H1 (cell line): ENCODE measurements at regions not wholly inside any gene's neighbourhood (a gene's known extent, or its start where the extent isn't known, plus 50 kb on each side); places are given as distances from the start of the nearest gene placed in this dataset.

Source experiments
- CBX8 ChIP-seq: fragments of 300-800, 300-1000 bp; sonication (generic); IDR thresholded peaks from 2 replicates; pipeline ENCODE4 v1.7.1; 2016; ENCODE audit warnings: low read depth, low read length, borderline replicate concordance
- CTBP2 ChIP-seq: IDR thresholded peaks from 2 replicates; pipeline ENCODE4 v1.7.0; 2011; ENCODE audit warnings: borderline replicate concordance, mild to moderate bottlenecking, moderate library complexity, mixed read lengths, low read length; ENCODE audit not compliant: insufficient read depth, insufficient read length
- JUND ChIP-seq: IDR thresholded peaks from 2 replicates; pipeline ENCODE4 v1.6.1; 2011; ENCODE audit warnings: mild to moderate bottlenecking, improper control_type of control experiment, low read length
- KDM1A ChIP-seq: fragments of 200-600, 300-600 bp; sonication (generic); IDR thresholded peaks from 2 replicates; pipeline ENCODE4 v1.7.1; 2016; ENCODE audit warnings: mild to moderate bottlenecking, low read length, borderline replicate concordance
- POLR2AphosphoS5 ChIP-seq: IDR thresholded peaks from 2 replicates; pipeline ENCODE4 v1.6.1; 2011; ENCODE audit warnings: low read depth, low read length
- RBBP5 ChIP-seq: IDR thresholded peaks from 2 replicates; pipeline ENCODE4 v1.7.1; 2012; ENCODE audit warnings: low read depth, mild to moderate bottlenecking, inconsistent platforms, low read length, moderate library complexity, borderline replicate concordance
- RFX5 ChIP-seq: IDR thresholded peaks from 2 replicates; pipeline ENCODE4 v1.6.1; 2011; ENCODE audit warnings: low read depth, low read length, improper control_type of control experiment, borderline replicate concordance
- TF ChIP-seq, protein P1 (sequence below): fragments of 300-600 bp; sonication (generic); IDR thresholded peaks from 2 replicates; pipeline ENCODE4 v1.7.1; 2012; ENCODE audit warnings: low read length, moderate library complexity, mild to moderate bottlenecking, inconsistent platforms; ENCODE audit not compliant: insufficient replicate concordance

DNA sequence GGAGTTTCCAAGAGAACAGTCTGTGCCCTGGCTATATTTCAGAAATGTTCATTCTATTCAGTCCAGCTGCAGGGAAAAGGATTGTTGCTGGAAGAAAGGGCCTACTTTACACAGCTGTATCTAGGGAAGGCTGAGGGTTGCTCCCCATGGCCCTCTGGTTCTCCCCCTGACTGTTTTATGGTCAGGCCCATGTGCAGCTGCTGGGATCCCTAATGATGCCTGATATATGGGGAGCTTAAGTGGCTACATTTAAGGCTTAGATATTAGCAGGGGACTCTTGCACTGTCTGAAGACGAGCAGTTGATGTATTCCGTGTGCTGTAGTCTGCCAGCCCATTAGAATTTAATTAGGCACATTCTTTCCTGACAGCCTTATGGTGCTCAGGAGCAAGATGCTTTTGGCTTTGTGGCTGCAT is 72.0 kb downstream of the FAM43A start (continued):
- TF ChIP-seq, protein P1, sequence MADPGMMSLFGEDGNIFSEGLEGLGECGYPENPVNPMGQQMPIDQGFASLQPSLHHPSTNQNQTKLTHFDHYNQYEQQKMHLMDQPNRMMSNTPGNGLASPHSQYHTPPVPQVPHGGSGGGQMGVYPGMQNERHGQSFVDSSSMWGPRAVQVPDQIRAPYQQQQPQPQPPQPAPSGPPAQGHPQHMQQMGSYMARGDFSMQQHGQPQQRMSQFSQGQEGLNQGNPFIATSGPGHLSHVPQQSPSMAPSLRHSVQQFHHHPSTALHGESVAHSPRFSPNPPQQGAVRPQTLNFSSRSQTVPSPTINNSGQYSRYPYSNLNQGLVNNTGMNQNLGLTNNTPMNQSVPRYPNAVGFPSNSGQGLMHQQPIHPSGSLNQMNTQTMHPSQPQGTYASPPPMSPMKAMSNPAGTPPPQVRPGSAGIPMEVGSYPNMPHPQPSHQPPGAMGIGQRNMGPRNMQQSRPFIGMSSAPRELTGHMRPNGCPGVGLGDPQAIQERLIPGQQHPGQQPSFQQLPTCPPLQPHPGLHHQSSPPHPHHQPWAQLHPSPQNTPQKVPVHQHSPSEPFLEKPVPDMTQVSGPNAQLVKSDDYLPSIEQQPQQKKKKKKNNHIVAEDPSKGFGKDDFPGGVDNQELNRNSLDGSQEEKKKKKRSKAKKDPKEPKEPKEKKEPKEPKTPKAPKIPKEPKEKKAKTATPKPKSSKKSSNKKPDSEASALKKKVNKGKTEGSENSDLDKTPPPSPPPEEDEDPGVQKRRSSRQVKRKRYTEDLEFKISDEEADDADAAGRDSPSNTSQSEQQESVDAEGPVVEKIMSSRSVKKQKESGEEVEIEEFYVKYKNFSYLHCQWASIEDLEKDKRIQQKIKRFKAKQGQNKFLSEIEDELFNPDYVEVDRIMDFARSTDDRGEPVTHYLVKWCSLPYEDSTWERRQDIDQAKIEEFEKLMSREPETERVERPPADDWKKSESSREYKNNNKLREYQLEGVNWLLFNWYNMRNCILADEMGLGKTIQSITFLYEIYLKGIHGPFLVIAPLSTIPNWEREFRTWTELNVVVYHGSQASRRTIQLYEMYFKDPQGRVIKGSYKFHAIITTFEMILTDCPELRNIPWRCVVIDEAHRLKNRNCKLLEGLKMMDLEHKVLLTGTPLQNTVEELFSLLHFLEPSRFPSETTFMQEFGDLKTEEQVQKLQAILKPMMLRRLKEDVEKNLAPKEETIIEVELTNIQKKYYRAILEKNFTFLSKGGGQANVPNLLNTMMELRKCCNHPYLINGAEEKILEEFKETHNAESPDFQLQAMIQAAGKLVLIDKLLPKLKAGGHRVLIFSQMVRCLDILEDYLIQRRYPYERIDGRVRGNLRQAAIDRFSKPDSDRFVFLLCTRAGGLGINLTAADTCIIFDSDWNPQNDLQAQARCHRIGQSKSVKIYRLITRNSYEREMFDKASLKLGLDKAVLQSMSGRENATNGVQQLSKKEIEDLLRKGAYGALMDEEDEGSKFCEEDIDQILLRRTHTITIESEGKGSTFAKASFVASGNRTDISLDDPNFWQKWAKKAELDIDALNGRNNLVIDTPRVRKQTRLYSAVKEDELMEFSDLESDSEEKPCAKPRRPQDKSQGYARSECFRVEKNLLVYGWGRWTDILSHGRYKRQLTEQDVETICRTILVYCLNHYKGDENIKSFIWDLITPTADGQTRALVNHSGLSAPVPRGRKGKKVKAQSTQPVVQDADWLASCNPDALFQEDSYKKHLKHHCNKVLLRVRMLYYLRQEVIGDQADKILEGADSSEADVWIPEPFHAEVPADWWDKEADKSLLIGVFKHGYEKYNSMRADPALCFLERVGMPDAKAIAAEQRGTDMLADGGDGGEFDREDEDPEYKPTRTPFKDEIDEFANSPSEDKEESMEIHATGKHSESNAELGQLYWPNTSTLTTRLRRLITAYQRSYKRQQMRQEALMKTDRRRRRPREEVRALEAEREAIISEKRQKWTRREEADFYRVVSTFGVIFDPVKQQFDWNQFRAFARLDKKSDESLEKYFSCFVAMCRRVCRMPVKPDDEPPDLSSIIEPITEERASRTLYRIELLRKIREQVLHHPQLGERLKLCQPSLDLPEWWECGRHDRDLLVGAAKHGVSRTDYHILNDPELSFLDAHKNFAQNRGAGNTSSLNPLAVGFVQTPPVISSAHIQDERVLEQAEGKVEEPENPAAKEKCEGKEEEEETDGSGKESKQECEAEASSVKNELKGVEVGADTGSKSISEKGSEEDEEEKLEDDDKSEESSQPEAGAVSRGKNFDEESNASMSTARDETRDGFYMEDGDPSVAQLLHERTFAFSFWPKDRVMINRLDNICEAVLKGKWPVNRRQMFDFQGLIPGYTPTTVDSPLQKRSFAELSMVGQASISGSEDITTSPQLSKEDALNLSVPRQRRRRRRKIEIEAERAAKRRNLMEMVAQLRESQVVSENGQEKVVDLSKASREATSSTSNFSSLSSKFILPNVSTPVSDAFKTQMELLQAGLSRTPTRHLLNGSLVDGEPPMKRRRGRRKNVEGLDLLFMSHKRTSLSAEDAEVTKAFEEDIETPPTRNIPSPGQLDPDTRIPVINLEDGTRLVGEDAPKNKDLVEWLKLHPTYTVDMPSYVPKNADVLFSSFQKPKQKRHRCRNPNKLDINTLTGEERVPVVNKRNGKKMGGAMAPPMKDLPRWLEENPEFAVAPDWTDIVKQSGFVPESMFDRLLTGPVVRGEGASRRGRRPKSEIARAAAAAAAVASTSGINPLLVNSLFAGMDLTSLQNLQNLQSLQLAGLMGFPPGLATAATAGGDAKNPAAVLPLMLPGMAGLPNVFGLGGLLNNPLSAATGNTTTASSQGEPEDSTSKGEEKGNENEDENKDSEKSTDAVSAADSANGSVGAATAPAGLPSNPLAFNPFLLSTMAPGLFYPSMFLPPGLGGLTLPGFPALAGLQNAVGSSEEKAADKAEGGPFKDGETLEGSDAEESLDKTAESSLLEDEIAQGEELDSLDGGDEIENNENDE, result no peak
- TF ChIP-seq CBX8, result no peak
- no peak for TF ChIP-seq KDM1A
- TF ChIP-seq POLR2AphosphoS5, result no peak
- TF ChIP-seq RFX5, result no peak
- no peak for TF ChIP-seq JUND
- no peak for TF ChIP-seq RBBP5
- no peak for TF ChIP-seq CTBP2
